RPMI7951 (cell line): ENCODE measurements at regions not wholly inside any gene's neighbourhood (a gene's known extent, or its start where the extent isn't known, plus 50 kb on each side); places are given as distances from the start of the nearest gene placed in this dataset.

Source experiments
- DNase-seq: peaks from one replicate; pipeline ENCODE4 v3.0.0-alpha.2; 2012; ENCODE audit warnings: low read depth

- no peak for DNase-seq
These were observed 169.7 kb downstream of the IGLL1 start for GRCh38 chr22:23410411-23410810.

GRCh38 chr22:23409976-23410375 lies 170.1 kb downstream of the IGLL1 start:
- DNase-seq = no peak

- DNase-seq = peak; percentile 9
These were observed 171.8 kb downstream of the IGLL1 start for GRCh38 chr22:23408321-23408720.

- no peak for DNase-seq
These were observed 174.7 kb downstream of the IGLL1 start for GRCh38 chr22:23405366-23405851.

GRCh38 chr22:23404689-23405365 lies 175.3 kb downstream of the IGLL1 start:
- DNase-seq = peak; percentile 5

- DNase-seq = no peak
These were observed 176.1 kb downstream of the IGLL1 start for GRCh38 chr22:23403720-23404688.

GRCh38 chr22:23403152-23403719 lies 176.9 kb downstream of the IGLL1 start:
- no peak for DNase-seq

GRCh38 chr22:23402275-23403151 lies 177.6 kb downstream of the IGLL1 start:
- DNase-seq = peak; percentile 17

GRCh38 chr22:23401910-23402274 lies 178.2 kb downstream of the IGLL1 start:
- DNase-seq = no peak

GRCh38 chr22:23401111-23401909 lies 178.8 kb downstream of the IGLL1 start:
- DNase-seq = peak; percentile 66

- no peak for DNase-seq
These were observed 179.7 kb downstream of the IGLL1 start for GRCh38 chr22:23400286-23400981.

GRCh38 chr22:23399367-23400285 lies 180.5 kb downstream of the IGLL1 start:
- DNase-seq = no peak

- DNase-seq = no peak
These were observed 181.3 kb downstream of the IGLL1 start for GRCh38 chr22:23398701-23399366.

- DNase-seq = no peak
These were observed 182.2 kb downstream of the IGLL1 start for GRCh38 chr22:23397613-23398567.

GRCh38 chr22:23397008-23397612 lies 183.0 kb downstream of the IGLL1 start:
- no peak for DNase-seq

- DNase-seq = no peak
These were observed 183.6 kb downstream of the IGLL1 start for GRCh38 chr22:23396362-23397007.
